ENCODE measurements at regions not wholly inside any gene's neighbourhood (a gene's known extent, or its start where the extent isn't known, plus 50 kb on each side); places are given as distances from the start of the nearest gene placed in this dataset.

- TF ChIP-seq CTCF (IDR thresholded peaks at IDR 0.05) (no peak), POLR2A (IDR thresholded peaks at IDR 0.05) (no peak)
Measured at GRCh38 chr2:10982931-10983701, 71.4 kb downstream of the KCNF1 start.

All from uterus (tissue), 2 donors.